ENCODE measurements at regions not wholly inside any gene's neighbourhood (a gene's known extent, or its start where the extent isn't known, plus 50 kb on each side); places are given as distances from the start of the nearest gene placed in this dataset.
A peak's percentile ranks its signal among the peaks of the same experiment; 100 is the strongest.
"Not testable (repeated sequence)": the region's sequence is repeated elsewhere in the genome, so short reads cannot be mapped to it uniquely, and the experiment has no call there.

DNA sequence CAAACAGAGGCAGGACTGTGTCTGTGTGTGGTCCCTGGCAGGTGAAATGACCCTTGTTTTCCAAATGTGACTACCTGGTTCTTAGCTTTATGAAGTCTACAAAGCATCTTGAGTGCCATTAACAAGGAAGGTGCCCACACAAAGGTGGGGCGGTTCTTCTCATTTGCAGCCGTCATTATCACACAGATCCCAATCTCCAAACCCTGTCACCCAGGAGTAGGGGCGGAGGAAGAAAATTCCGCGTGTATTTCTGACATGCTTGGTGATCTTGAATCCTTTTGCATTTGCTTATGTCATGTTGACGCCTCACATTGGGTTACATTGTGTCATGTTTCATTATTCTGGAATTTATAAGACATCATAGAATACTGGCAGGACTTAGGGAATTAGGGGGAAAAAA, 277.3 kb downstream of the VRK1 start:
- DNase-seq (ENCODE audit: low spot score), result no peak

DNA sequence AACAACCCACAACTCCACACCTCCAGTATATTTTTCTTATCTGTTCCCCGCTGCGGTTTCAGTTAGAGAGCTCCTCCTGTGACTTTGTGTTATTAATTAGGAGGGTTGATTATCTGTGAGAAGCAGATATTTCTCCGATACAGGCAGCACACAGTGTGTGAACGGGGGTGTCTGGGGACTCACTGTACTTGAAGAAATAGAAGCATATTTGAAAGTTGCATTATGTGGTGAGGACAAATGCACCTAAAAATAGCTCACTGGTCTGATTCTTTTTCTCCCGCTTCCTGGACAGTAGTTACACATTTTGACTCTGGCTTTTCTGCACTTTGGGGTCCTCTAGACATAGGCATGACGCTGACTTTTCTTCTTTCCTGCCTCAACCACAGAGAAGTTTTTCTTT, 277.7 kb downstream of the VRK1 start:
- DNase-seq (ENCODE audit: low spot score), result no peak

DNA sequence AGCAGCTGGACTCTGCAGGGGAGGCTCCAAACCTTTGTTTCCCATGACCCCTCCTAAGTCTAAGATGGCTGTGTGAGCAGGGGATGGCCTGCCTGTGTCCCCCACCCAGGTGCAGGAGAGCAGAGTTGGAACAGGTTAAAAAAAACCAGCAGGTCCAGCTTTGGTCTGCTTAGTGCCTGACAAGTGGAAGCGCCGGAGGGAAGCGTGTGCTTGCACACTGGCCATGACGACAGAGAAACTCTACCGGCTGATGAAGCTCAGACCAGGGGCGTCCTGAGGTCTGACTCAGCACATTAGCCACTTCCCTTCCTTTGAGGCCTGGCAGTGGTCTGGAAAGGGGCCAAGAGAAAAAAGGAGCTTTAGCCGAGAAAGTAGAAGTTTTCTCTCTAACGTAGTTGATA, 280.1 kb downstream of the VRK1 start:
- DNase-seq (ENCODE audit: low spot score), result peak; percentile 51

DNA sequence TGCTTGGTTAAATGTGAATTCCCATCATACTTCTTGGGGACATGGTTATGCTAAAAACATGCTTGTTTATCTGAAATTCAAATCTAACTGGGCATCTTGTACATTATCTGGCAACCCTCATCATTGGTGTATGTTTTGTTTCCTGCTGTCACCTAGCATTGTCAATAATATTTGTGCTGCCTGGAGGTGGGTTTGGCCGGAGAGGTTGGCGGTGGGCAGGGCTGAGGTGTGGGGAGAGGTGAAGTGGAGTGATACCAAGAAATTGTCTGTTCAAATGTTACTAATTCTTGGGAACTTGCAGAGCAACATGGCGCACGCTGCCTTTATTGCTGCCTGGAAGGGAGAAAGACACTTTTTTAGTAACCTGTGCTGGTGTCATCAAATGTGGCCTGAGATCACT, 280.5 kb downstream of the VRK1 start:
- DNase-seq (ENCODE audit: low spot score), result no peak

DNA sequence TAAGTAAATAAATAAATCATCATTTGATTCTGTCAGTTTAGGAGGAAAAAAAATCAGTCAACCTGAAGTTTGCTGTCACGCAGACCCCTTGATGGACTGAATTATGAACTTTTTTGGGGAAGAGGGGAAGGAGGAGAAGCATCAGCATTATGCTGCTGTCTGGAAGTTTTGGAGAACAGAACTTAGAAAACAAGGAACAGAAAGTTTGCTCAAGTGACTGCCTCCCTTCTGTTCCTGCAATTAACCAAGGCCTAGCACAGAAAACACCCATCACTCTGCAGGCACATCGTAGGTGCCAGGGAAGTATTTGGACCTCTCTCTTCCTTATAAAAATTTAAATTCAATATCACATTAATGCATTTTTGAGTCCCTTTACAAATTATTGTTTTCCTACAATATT, 283.8 kb downstream of the VRK1 start:
- no peak for DNase-seq (ENCODE audit: low spot score)

- no peak for DNase-seq (ENCODE audit: low spot score)
Observed at GRCh38 chr14:97095269-97095668, 298.1 kb downstream of the VRK1 start.

- DNase-seq (ENCODE audit: low spot score), result no peak
Observed at GRCh38 chr14:97097296-97097695, 300.1 kb downstream of the VRK1 start.

GRCh38 chr14:97100306-97100705, 303.1 kb downstream of the VRK1 start:
- no peak for DNase-seq (ENCODE audit: low spot score)

- DNase-seq (ENCODE audit: low spot score), result no peak
Observed at GRCh38 chr14:97101561-97101960, 304.4 kb downstream of the VRK1 start.

DNA sequence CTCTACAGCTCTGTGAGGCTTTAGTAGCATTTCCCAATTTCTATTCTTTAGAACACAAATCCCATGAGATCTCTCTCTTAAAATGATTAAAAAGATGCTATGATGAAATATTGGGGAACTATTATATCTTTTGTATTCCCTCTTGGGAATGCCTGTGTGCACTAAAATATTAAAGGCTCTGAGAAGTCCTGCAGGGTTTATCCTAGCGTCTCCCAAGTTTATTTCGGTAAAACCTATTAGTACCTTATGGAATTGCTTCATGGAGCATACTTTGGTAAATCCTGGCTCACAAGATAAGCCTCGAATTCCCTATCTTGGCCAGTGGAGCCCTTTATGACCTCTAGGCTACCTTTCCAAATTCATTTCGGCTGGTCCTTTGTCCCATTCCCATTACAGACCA, 306.8 kb downstream of the VRK1 start:
- DNase-seq (ENCODE audit: low spot score), result no peak

- DNase-seq (ENCODE audit: low spot score), result no peak
Observed at GRCh38 chr14:97106166-97106565, 309.0 kb downstream of the VRK1 start.

DNA sequence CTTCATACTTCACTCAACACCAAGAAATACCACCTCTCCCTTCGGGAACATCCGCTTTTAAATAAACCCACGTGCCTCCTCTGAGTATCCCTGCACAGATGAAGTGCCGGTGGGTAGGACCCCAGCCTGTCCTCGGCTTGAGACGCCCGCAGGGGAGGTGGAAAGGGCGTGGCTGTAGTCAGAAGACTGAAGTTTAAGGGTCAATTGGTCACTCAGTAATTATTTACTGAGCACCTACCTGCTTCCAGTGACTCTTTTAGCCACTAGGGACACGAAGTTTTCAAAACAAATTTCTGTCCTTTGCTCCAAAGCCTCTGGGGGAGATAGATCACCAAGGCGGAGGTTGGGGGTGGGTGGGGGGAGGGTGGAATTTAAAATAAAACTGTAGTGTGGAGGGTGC, 309.4 kb downstream of the VRK1 start:
- DNase-seq (ENCODE audit: low spot score), result no peak

- DNase-seq (ENCODE audit: low spot score), result no peak
Observed at GRCh38 chr14:97107080-97107479, 309.9 kb downstream of the VRK1 start.

DNA sequence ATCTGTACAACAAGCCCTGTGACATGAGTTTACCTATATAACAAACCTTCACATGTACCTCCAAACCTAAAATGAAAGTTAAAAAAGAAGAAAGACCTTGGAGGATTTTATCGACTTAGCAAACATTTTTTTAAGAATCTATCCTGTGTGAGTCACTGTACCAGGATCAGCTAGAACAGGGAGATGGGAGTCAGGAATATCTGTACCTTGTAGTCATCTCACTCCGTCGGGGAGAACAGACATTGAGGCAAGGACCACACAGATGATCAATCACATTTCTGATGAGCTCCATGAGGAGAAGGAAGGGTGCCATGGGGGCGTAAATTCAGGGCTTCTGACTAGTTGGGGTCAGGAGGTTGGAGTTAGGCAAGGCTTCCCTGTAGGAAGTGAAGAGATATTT, 310.6 kb downstream of the VRK1 start:
- no peak for DNase-seq (ENCODE audit: low spot score)

- no peak for DNase-seq (ENCODE audit: low spot score)
Observed at GRCh38 chr14:97109234-97109633, 312.1 kb downstream of the VRK1 start.

- DNase-seq (ENCODE audit: low spot score), result no peak
Observed at GRCh38 chr14:97113339-97113738, 316.2 kb downstream of the VRK1 start.

DNA sequence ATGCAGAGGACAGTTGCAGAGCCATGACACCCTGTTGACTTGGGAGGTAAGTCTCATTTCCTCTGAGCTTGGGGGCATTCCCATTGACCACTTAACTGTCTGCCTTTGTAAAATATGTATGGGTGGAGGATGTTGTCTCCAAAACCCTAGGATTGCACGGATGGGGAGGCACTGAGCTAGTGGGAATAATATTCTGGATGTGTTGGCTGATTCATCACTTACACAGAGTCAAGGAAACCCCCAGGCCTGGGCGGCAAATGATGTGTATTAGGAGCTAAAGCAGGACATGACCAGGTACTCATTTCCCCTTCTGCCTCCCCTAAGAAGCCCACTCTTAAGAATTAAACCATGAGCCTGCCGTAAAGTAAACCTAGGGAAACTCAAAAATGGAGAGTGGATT, 319.4 kb downstream of the VRK1 start:
- no peak for DNase-seq (ENCODE audit: low spot score)

DNA sequence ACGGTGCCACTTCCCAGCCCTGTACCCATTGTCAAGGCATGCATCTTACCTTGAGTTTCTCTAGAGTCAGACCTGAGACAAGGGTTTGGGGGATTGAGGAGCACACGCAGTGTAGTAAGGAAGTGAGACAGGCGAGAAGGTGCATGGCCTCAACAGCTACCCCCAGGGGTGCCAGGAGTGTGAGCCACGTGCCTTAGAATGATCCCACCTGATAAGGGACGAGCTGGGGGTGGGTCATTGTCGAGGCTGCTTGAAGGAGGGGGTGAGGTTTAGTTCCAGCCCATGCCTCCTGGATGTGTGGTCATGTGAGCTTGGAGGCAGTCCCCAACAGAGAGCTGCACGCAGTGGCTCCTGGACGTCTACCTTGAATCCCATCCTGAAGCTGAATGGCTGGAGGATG, 320.5 kb downstream of the VRK1 start:
- DNase-seq (ENCODE audit: low spot score), result no peak

DNA sequence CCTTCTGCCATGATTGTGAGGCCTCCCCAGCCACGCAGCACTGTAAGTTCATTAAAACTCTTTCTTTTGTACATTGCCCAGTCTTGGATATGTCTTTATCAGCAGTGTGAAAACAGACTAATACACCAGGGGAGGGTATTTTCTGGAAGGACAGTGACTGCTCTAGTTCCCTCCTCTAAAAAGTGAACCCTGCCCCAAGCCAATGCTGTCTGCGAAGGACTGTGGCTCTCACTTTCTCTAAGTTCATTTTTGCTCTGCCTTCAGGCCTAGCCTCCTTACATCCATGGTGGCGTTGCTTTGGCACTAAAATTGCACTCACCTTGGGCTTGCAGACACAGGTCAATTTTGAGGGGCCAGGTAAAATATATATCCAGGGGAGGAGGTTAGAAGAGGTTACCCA, 323.0 kb downstream of the VRK1 start:
- DNase-seq (ENCODE audit: low spot score), result no peak

GRCh38 chr14:97120611-97121031, 323.4 kb downstream of the VRK1 start:
- no peak for DNase-seq (ENCODE audit: low spot score)

DNA sequence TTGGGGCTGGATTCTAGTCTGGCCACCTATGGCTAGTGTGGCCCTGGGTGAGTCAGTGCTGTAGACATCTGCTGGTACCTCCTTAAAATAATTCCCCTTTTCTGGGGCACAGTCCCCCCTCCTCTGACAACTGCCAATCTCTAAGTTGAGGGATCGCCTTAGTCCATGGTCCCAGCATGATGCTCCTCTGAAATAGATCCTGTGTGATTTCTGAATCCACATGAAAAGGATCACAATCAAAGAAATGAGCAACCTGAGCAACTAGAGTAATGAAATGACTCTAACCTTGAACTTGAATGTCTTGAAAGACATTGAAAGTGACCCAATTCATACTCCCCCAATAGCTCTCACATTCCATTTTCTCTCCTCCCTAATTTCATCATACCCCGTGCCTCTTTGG, 332.5 kb downstream of the VRK1 start:
- DNase-seq (ENCODE audit: low spot score), result no peak

DNA sequence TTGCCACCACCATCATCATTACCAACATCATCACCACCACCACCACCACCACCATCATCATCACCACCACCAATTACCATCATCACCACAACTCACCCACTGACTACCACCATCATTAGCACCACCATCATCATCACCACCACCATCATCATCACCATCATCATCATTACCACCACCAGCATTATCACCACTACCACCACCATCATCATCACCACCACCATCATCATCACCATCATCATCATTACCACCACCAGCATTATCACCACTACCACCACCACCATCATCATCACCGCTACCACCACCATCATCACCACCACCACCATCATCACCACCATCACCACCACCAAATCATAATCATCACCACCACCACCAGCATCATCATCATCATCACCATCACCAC, 338.7 kb downstream of the VRK1 start:
- DNase-seq (ENCODE audit: low spot score), result not testable (repeated sequence)

DNA sequence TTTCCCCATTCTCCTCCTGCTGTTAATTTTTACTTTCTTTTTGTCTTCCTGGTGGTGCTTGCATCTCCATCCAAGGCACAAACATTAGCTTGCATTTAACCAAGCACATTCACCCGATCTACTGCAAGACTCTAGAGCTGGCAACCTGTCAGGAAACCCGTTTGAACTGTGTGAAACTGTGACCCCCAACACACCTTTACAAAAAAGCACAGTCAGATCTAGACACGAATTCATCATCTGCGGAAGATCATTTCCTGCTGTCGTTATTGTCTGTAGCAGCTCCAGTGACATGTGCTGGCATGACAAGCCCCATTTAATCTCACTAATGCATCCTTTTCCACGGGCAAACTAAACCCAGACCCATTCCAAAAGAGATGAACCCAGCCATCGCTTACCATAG, 340.5 kb downstream of the VRK1 start:
- DNase-seq (ENCODE audit: low spot score), result no peak

- DNase-seq (ENCODE audit: low spot score), result no peak
Observed at GRCh38 chr14:97138801-97139200, 341.6 kb downstream of the VRK1 start.

DNA sequence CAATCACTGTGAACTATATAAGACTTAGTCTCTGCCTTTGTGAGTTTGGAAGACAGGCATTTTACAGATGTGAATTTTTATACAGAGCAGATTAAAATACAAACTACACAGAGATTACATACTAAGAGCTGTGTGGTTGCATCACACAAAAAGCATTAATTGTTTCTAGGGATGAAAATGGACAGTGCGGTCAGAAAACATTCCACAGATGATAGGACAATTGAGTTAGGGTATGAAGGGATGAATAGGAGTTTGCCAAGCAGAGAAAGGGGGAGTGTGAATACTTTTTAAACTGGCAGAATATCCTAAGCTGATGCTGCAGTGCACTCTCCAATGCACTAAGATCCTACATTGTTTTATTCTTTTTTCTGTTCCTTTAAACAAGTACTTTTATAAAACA, 345.8 kb downstream of the VRK1 start:
- no peak for DNase-seq (ENCODE audit: low spot score)
